Gastroesophageal sphincter (tissue), 3 donors: ENCODE measurements at regions not wholly inside any gene's neighbourhood (a gene's known extent, or its start where the extent isn't known, plus 50 kb on each side); places are given as distances from the start of the nearest gene placed in this dataset.

Source experiments
- EP300 ChIP-seq: sonication (generic); formaldehyde crosslinking; IDR thresholded peaks from one replicate; pipeline ENCODE4 v1.6.1; 2017; ENCODE audit warnings: antibody characterized with exemption, mild to moderate bottlenecking
- POLR2A ChIP-seq, 2 donors: fragments of 450-650 bp; IDR thresholded peaks; one replicate each; pipeline ENCODE4 v1.6.1; 2017; ENCODE audit warnings: antibody characterized with exemption in 2 of 2, mild to moderate bottlenecking in 2 of 2, moderate library complexity in 1 of 2
- POLR2AphosphoS5 ChIP-seq: sonication (generic); formaldehyde crosslinking; IDR thresholded peaks from one replicate; pipeline ENCODE4 v1.6.1; 2017; ENCODE audit warnings: antibody characterized with exemption
- TF ChIP-seq, protein P1 (sequence below), 4 experiments: fragments of 200-600 bp in 2 of 4; fragments of 450-650 bp in 2 of 4; sonication (generic) in 1 of 4; IDR thresholded peaks; one replicate each; pipeline ENCODE4 v1.5.1; 2017 to 2019; ENCODE audit warnings: antibody characterized with exemption in 4 of 4, mild to moderate bottlenecking in 2 of 4, moderate library complexity in 2 of 4

DNA sequence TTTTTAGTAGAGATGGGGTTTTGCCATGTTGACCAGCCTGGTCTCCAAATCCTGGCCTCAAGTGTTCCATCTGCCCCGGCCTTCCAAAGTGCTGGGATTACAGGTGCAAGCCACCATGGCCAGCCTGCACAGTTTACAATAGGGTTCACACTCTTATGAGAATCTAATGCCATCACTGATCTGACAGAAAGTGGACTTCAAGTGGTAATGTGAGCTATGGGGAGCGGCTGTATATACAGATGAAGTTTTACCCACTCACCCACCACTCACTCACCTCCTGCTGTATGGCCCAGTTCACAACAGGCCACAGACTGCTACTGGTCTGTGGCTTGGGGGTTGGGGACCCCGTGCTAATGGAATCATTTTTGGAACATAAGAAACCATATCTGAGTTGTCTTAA, 58.4 kb upstream of the RNPC3 start:
- no peak for TF ChIP-seq POLR2AphosphoS5
- TF ChIP-seq, protein P1, sequence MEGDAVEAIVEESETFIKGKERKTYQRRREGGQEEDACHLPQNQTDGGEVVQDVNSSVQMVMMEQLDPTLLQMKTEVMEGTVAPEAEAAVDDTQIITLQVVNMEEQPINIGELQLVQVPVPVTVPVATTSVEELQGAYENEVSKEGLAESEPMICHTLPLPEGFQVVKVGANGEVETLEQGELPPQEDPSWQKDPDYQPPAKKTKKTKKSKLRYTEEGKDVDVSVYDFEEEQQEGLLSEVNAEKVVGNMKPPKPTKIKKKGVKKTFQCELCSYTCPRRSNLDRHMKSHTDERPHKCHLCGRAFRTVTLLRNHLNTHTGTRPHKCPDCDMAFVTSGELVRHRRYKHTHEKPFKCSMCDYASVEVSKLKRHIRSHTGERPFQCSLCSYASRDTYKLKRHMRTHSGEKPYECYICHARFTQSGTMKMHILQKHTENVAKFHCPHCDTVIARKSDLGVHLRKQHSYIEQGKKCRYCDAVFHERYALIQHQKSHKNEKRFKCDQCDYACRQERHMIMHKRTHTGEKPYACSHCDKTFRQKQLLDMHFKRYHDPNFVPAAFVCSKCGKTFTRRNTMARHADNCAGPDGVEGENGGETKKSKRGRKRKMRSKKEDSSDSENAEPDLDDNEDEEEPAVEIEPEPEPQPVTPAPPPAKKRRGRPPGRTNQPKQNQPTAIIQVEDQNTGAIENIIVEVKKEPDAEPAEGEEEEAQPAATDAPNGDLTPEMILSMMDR (IDR thresholded peaks at IDR 0.05), result no peak
- no peak for TF ChIP-seq POLR2A (IDR thresholded peaks at IDR 0.05)
- no peak for TF ChIP-seq EP300
